NCI-H1436 treated with DMSO at 0.1 percent for 48 hours (cell line): ENCODE measurements at regions not wholly inside any gene's neighbourhood (a gene's known extent, or its start where the extent isn't known, plus 50 kb on each side); places are given as distances from the start of the nearest gene placed in this dataset.

Source experiments
- DNase-seq: peaks from one replicate; lab custom pipeline; 2025; lab: John Stamatoyannopoulos, UW

- no peak for DNase-seq
Measured at GRCh38 chr4:152112190-152112589, 351.4 kb upstream of the GATB start.

DNA sequence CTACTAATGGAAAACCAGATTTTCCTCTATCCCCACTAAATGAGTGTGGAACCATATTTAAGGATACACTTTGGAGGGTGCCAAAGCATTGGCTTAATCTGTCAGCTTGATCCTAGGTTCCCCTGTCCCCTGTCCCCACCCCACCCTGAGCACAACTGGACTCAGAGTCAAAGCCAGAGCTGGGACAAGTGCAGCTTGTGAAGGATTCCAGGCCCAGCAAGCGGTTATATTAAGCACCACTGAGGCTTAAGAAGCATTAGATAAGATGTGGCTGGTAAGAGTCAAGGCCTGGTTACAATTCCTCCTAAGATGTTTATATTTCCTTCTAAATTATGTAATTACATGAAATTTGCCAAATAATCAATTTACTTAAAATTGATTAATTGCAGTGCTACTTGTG, 350.0 kb upstream of the GATB start:
- no peak for DNase-seq

GRCh38 chr4:152109531-152110509, 349.0 kb upstream of the GATB start:
- no peak for DNase-seq

DNA sequence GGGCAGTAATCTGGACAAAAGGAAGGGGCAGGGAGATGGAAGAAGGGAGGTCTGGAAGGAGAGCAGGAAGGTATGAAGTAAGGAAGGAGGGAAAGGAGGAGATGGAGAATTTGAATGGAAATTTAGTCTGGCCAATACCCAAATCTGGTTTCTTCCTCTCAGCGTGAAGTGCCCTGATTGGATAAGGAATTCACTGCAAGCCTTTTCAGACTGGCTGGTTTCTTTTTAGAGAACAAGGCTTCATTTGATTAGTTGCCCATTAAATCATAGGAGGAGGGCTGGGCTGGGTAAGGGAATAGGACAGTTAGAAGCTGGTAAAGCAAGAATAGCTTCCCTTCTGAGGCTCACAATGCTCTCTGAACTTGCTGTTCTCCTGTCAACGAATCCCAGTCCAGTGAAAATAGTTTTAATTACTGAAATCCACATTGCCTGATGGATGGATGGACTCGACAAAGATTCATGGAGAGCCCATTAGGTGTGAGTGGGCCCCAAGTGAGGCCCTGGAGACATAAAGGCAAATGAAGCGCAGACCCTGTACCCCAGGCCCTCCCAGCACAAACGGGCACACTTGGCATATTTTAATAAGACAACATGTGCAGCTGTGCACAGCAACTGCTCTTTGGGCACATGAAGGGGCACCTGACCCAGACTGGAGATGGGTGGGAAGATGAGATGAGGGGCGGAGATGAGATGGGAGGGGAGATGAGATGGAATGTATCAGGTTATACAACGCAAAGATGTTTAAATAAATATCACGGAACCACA, 347.1 kb upstream of the GATB start:
- DNase-seq: no peak

DNA sequence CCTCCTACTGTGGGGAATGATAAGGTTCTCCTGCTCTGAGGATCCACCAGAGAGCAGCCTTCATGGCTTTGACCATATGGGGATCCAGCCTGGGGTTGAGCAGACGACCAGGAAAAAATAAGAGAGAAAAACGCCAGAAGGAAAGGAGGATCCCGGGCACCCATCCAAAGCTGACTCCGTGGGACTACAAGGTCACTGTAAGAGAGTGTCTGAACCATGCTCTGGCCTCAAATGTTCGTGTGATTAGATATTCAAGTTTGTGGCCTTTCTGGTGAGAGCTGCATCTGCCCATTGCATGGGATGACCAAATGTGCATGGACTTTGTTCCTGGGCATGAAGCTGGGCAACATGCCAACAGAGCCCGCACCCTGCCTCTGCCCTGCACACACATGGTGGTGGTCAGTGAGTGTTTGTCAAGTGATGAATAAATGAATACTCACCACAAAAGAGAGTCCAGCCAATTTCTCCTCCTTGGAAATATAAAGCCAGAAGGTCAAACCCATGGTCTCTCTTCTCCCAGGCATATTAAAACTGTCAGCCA, 346.0 kb upstream of the GATB start:
- no peak for DNase-seq

DNA sequence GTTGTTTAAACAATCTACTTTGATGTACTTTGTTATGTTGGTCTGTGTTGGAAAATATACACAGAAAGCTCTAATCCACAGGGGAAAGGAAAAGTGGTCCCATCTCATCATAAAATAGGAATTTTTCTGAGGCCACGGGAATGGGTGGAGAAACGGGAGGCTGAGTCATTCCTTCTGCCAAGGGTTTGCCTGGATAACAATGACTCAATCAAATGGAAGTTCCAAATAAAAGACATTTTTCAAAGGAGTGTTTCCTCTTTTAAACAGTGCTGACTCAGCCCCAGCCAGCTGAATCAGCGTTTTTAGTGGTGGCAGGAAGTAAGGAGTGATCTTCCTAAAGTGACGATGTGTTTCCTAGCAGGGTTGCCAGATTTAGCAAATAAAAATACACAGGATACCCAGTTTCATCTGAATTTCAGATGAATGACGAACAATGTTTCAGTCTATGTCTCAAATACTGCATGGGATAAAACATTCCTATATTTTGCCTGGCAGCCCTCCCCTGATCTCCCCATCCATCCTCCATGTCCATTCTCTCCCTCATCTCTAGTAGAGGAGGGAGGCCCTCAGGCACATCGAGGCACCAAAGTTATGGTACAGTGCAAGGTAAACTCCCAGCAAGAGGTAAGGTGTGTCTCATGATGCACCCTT, 345.4 kb upstream of the GATB start:
- DNase-seq: no peak

GRCh38 chr4:152104901-152105357, 344.1 kb upstream of the GATB start:
- no peak for DNase-seq

DNA sequence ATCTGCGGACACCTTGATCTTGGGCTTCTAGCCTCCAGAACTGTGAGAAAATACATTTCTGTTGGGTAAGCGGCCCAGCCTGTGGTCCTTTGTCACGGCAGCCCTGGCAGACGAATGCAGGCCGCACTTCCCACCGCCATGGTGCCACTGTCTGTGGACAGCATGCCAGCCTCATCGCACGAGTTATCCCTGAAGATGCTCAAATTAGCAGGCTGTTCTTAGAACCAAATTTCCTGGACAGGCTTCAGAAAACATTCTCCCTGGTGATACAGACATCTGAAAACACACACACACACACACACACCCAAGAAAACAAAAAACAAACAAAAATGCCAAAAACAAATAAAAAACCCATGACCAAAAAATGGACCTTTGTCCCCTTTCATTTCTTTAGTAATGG, 343.5 kb upstream of the GATB start:
- DNase-seq: no peak

GRCh38 chr4:152103181-152103901, 342.5 kb upstream of the GATB start:
- DNase-seq: no peak

DNA sequence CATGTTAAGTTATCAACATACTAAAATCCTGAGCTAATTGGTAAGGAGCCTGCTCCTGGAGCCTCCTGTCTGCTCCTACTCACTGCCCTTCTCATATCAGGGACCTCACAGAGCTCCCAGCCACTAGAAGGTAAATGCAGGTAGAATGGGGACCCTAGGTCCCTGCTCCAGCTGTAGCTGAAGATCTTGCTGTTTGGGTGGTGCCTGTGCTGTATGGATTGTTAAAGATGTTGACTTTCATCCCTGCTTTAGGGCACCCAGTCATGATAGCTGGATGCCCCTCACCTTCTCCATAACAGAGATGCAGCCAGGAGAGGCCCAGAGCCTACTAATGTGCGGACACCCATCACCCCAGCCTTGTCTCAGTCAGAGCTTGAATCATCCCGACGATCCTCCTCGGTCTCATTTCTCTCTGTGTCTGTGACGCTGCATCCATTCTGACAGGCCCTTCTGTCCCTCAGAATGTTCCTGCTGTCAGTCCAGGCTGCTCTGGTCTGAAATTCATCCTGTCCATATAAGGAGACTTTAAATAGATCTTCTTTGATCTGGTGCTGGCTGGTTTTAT, 341.7 kb upstream of the GATB start:
- no peak for DNase-seq

DNA sequence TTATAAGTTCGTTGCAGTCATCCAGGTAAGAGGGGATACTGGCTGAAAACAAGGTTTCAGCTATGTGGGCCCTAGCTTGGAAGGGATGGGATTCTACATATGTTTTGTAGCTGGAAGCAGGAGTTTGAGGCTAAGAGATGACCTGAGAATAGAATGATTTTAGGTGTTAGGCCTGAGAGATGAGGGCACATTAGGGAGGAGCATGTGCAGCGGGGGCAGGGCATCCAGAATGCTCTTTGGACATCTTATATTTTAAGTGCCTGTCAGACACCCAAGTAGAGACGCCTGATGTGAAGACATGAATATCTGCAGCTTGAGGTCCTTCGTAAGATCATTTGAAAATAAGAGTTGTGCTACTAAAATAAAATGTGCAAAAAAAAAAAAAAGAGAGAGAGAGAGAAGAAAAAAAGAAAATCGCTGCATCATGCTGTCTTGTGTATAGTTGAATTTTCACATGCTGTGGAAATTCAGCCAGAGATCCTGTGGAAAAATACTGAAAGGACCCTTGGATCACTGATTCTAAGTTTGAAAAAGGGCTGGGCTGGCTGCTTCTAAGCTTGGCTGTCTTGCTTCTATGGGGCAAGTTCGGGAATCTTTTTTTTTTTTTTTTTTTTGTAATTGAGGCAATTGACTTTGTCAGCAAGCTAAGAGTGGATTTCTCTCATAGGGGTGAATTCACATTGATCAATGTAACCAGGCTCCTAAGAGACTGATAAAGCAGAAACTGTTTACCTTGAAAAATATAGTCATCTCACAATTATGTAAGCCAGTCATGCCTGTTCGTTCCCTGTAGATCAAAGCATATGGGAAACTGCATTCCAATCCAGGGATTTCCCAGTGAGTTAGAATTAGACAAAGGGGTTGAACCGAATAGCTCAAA, 341.0 kb upstream of the GATB start:
- no peak for DNase-seq

DNA sequence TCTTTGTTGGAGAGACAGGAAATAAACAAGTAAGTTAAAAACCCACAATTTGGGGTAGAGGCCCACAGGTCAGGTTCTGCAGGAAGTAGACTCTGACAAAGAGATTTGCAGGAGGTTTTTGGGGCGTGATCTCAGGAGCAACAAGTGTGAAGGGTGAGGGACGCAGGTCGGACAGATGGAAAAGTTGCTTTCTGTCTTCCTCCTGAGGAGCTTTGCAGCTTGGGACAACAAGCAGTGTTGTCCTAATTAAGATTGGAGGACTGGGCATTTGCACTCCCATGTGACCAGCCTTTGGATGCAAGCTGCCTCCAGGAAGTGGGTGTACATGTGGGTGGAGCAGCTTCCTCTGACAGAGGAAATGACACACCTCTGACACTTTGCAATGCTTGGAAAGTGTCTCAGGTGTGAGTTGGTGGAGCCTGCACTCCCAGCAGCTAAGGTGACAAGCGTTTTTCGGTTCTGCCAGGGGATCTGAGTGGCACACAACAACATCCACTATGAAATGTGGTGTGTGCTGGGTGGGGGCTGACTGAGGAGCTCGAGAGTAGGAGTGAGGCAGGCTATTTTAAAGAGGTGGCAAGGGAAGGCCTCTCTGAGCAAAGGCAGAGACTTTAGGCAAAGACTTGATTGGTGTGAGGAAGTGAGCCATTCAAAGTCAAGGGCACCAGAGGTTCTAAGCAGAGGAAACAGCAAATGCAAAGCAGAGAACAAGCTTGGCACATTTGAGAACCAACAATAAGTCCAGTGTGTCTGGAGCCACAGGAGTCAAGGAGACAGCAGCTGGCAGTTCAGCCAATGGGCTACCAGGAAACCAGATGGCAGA, 339.8 kb upstream of the GATB start:
- DNase-seq: no peak

- DNase-seq: no peak
Measured at GRCh38 chr4:152099981-152100378, 339.2 kb upstream of the GATB start.

DNA sequence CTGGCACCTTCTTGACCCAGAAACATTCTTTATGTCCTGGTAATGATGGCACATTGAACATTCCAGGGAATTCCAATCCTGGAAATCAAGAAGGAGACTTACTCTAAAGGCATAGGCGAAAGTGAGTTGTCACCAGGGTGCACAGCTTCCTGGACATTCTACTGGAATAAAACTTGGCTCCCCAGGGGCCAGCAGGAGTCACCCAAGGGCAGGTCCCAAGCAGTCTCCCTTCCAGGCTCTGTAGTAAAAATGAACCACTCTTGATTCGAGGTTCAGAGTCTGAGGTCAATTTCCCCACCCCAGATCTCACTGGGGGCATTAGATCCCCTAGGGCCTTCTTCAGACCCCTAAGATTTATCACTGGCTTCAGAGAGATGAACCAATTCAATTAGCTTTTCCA, 338.7 kb upstream of the GATB start:
- DNase-seq: no peak

- no peak for DNase-seq
Measured at GRCh38 chr4:152099061-152099425, 338.2 kb upstream of the GATB start.

DNA sequence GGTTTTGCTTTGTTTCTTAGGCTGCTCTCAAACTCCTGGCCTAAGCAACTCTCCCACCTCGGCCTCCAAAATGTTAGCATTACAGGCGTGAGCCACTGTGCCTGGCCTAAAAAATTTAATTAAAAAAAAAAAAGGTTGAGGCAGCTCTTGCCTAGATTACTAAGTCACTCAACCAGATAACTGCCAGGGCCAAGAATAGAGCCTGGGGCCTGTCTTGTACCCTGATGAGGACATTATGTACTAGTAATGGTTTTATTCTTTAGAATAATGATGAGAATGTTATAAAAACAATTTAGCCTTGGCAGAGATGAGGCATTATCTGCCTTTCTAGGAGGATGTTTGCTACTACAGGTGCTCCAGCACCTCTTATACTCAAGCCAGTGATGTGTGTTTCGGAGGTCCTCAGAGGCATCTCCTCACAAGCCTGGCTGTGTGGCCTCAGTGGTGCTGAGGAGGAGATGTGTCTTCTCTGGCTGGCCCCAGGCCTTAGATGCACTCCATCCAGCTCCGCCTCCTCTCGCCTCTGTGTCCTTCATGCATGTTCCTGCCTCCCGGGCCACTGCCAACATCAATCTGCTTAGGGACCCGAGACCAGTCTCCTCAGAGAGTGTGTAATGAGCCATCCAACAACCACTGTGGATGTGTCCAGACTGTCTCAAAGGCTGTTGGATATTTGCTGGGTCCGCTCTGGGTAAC, 337.7 kb upstream of the GATB start:
- no peak for DNase-seq

- no peak for DNase-seq
Measured at GRCh38 chr4:152097371-152097770, 336.6 kb upstream of the GATB start.

DNA sequence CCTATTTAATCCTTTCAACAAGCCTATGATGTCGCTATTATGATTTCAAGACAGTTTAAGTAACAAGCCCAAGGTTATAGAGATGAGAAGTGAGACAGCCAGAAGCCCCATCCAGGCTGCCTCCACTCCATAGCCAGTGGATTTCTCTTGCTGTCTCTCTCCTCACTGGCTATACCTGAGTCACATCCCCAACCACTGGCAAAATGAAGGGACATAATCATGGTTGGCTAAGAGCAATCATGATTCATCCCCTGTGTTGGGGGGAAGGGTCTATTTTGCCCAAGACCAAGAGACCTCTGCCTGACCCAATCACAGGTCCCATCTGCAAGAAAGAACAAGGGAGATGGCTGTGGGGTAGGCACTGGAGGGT, 334.9 kb upstream of the GATB start:
- no peak for DNase-seq
